HG02970 (cell line): ENCODE measurements at regions not wholly inside any gene's neighbourhood (a gene's known extent, or its start where the extent isn't known, plus 50 kb on each side); places are given as distances from the start of the nearest gene placed in this dataset.

Experiments used
- ATAC-seq: cut with Tn5 transposase; IDR thresholded peaks from one replicate; pipeline ENCODE4 v1.9.1; 2021; ENCODE audit warnings: mild to moderate bottlenecking, moderate library complexity, moderate number of reproducible peaks; ENCODE audit not compliant: unreplicated experiment, low FRiP score

DNA sequence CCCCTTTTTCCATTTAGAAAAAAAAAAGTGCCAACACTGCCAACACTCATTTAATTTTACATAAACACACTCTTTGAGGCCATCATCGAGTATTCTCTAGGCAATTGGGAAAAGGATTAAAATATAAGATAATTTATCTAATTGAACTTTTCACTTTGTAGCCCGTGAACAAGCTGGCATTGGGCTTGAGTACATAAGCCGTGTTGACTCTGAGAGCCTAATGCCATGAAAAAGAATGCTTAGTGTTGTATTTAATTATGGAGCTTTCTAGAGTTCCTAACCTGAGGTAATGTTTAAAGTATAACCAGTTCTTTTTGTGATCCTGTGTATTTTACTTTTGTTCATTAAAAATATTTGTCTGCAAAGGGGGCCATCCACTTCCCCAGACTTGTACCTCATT is 193.8 kb downstream of the LYPLAL1 start:
- no peak for ATAC-seq

GRCh38 chr1:219365451-219365850 is 191.8 kb downstream of the LYPLAL1 start:
- ATAC-seq: no peak

DNA sequence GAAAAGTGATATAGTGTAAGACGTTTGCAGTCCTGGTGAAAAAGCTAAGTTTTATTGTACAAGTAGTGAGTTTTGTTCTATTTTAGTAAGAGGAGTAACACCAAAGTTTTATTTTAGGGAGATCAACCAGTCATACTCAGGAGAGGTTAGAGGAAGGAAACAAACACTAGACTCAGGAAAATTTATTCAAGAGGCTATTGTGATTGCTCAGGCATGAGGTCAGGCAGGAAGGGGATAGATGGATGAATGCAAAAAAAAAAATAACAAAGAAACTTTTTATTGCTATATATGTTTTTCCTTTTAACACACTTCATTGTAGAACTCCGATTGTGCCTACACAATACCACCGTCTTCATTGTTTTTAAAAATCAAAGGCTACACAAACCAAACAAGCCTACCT is 189.0 kb downstream of the LYPLAL1 start:
- ATAC-seq: no peak

GRCh38 chr1:219359126-219359525 is 185.4 kb downstream of the LYPLAL1 start:
- ATAC-seq: no peak

DNA sequence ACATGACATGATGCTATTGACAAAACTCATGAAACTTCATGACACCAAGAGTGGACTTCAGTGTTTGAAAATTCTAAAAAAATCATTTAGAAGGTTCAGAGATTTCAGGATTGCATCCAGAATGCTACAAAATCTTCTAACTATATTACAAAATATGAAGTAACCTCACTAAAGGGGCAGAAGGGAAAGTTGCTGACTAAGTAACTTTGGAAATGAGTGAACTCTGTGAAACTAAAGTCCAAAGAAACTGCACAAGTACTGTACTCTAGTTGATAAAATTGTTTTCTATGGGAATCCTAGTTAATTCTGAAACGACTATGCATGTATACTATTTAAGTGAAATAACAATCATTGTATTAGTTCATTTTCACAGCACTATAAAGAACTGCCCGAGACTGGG is 184.4 kb downstream of the LYPLAL1 start:
- no peak for ATAC-seq

- ATAC-seq: no peak
These were observed 181.3 kb downstream of the LYPLAL1 start for GRCh38 chr1:219354962-219355361.

GRCh38 chr1:219352961-219353651 is 179.4 kb downstream of the LYPLAL1 start:
- ATAC-seq: no peak

GRCh38 chr1:219350172-219350931 is 176.7 kb downstream of the LYPLAL1 start:
- no peak for ATAC-seq

DNA sequence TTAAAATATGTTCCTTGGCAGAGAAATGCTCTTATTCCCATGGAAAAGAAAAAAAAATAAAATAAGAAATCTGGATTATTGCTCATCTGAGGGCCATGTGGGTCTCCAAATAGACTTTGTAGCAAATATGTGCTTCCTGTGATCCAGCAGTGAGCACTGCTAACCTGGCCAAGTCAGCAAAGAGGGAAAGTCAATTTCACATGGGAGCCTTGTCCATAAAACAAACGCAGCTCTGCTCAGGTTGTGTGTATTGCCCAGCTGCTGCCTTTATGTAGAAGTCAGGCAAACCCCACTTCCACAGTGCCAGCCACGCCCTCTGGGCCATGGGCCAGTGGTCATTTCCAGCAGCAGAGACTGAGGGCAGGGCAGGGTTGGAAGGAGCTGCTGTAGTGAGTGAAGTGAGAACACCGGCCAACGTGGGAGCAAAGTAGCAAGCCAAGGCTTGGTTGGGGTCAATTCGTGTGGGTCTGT is 174.3 kb downstream of the LYPLAL1 start:
- no peak for ATAC-seq

DNA sequence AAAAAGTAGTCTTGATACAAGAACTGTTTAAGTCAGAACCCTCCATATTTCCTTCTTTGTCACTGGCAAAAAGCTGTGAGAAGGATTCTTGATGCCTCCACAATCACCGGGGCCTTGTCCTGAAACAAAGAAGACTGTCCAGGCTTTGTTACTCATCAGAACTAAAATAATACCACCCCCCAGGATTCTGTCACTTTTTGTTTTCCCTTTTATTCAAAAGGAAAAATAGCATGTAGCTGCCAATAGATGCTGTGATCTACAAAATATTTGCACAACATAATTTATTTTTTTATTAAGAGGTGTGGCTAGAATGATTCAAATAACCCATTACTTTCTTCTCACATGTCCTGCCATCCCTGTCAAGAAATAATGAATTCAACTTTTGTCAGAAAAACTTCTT is 173.7 kb downstream of the LYPLAL1 start:
- no peak for ATAC-seq

GRCh38 chr1:219345953-219346352 is 172.3 kb downstream of the LYPLAL1 start:
- ATAC-seq: no peak

GRCh38 chr1:219342836-219343235 is 169.2 kb downstream of the LYPLAL1 start:
- ATAC-seq: no peak

DNA sequence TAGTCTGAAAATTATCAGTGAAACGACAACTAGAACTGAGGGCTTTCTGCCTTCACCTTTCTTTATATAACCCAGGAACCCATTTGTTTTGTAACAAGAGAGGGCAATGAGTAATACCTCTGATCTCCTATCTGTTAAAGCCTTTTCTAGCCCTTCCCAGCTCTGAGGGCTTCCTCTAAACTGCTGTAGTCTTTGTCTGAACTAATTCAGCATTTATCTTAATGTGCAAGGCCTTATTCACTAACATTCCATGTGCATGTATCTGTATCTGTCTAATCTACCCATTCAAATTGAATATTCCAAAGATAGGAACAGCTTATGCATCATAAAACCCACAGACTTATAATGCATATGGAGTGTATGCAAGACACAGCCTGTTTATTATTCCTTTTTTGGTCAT is 167.1 kb downstream of the LYPLAL1 start:
- no peak for ATAC-seq

DNA sequence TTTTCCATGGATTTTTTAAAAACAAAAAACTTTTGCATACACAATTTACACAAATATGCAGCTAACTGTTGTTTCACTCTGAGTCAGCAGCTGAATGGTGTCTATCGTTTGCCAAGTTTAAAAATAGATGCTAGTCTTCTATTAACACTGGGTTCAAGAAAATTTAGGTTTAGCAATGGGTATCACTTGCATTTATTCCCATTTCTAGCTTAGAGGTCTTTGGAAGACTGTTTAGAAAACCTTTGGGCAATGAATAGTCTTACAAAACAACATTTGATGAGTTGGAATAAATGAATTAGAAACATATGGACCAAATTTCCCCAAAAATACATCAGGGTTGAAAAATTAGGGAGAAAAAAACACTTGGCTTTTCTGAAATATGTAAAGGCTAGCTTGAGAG is 165.8 kb downstream of the LYPLAL1 start:
- no peak for ATAC-seq

DNA sequence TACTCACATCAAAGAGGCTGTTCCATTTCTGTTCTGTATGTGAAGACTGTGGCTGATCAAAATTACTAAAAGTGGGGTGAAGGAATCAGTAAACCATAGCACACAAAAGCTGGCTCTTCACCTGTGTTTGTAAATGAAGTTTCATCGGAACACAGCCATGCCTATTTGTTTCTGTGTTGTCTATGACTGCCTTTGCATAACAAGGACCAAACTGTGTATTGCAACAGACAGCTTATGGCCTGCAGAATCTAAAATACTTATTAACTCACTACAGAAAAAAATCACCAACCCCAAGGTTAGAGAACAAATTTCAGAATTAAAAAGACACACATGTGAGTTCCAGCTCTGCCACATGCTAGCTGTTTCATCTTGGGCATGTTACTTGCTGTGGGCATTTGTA is 163.9 kb downstream of the LYPLAL1 start:
- ATAC-seq: no peak

DNA sequence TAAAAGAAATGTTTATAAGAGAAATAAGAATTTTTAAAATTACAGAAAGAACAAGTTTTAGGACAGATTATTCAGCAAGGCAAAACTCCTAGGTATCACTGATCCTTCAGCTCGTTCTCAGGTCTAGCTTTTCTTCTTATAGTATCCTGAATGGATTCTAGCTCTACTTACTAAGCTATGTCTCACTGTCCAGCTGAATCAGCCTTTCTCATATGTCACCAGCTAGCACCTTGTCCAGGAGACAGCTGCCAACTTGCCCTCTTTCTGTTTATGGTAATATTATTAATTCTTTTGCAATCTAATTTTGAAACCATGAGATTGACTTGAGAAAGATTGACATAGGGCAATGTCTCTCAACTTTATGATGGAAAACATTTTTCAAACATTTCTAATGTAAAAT is 159.9 kb downstream of the LYPLAL1 start:
- no peak for ATAC-seq

GRCh38 chr1:219331424-219331823 is 157.7 kb downstream of the LYPLAL1 start:
- ATAC-seq: no peak

GRCh38 chr1:219330669-219331068 is 157.0 kb downstream of the LYPLAL1 start:
- no peak for ATAC-seq

GRCh38 chr1:219330001-219330400 is 156.3 kb downstream of the LYPLAL1 start:
- ATAC-seq: no peak

GRCh38 chr1:219329578-219329977 is 155.9 kb downstream of the LYPLAL1 start:
- no peak for ATAC-seq

- ATAC-seq: no peak
These were observed 153.2 kb downstream of the LYPLAL1 start for GRCh38 chr1:219326843-219327242.

- ATAC-seq: no peak
These were observed 151.7 kb downstream of the LYPLAL1 start for GRCh38 chr1:219325368-219325742.
